MCF 10A (cell line): ENCODE measurements at regions not wholly inside any gene's neighbourhood (a gene's known extent, or its start where the extent isn't known, plus 50 kb on each side); places are given as distances from the start of the nearest gene placed in this dataset.

Source experiments
- BruUV-seq: library from RNA; stranded (reverse); fragments of 400-500 nt; replicated peaks from 2 replicates; lab custom pipeline; 2021; lab: Mats Ljungman, UMichigan
- CTCF ChIA-PET: fragments of 300-600 bp; sonication (Branson Sonifier 250); formaldehyde crosslinking; extraction: SDS; loops from one replicate; lab custom pipeline; 2021; ENCODE audit warnings: antibody characterized with exemption, inconsistent platforms; lab: Yijun Ruan, JAX
- POLR2A ChIA-PET: fragments of 300-600, 350-650 bp; sonication (Branson Sonifier 250); formaldehyde crosslinking; extraction: SDS; loops from one replicate; lab custom pipeline; 2020; ENCODE audit warnings: antibody characterized with exemption, inconsistent platforms; lab: Yijun Ruan, JAX
- DNase-seq: peaks from one replicate; pipeline ENCODE4 v3.0.0-alpha.2; 2018; ENCODE audit not compliant: unreplicated experiment
- H3K27ac Mint-ChIP-seq: one replicate; pipeline ENCODE4 v1.8.0; 2022; ENCODE audit warnings: mild to moderate bottlenecking, low read depth, mixed read lengths; ENCODE audit not compliant: unreplicated experiment
- H3K27me3 Mint-ChIP-seq: one replicate; pipeline ENCODE4 v1.8.0; 2022; ENCODE audit warnings: mixed read lengths; ENCODE audit not compliant: insufficient read depth, unreplicated experiment
- H3K36me3 Mint-ChIP-seq: one replicate; pipeline ENCODE4 v1.8.0; 2022; ENCODE audit warnings: mild to moderate bottlenecking, moderate library complexity, mixed read lengths; ENCODE audit not compliant: insufficient read depth, unreplicated experiment
- H3K4me1 Mint-ChIP-seq: one replicate; pipeline ENCODE4 v1.8.0; 2022; ENCODE audit warnings: mixed read lengths; ENCODE audit not compliant: insufficient read depth, unreplicated experiment
- H3K4me3 Mint-ChIP-seq: one replicate; pipeline ENCODE4 v1.8.0; 2022; ENCODE audit warnings: mild to moderate bottlenecking, moderate library complexity, mixed read lengths; ENCODE audit not compliant: unreplicated experiment
- H3K9me3 Mint-ChIP-seq: one replicate; pipeline ENCODE4 v1.8.0; 2022; ENCODE audit warnings: mixed read lengths; ENCODE audit not compliant: unreplicated experiment
- intact Hi-C: fragments of 100-400 bp; cut with micrococcal nuclease; formaldehyde crosslinking; loops from 2 replicates; pipeline ENCODE4 v1.14.1; 2022
- TF ChIP-seq, protein P1 (sequence below): fragments of 200-600 bp; IDR thresholded peaks from one replicate; pipeline ENCODE4 v1.8.0; 2022; ENCODE audit warnings: antibody characterized with exemption, mild to moderate bottlenecking; ENCODE audit not compliant: unreplicated experiment

- CTCF ChIA-PET: interaction anchor here (0.8 kb wide), 1 partner anchor 11 kb away, joined by 3 read pairs; no protein-coding TSS in a partner anchor
Observed at GRCh38 chr10:30762620-30763019, 133.1 kb upstream of the LYZL2 start.

GRCh38 chr10:30759423-30759822 is 129.9 kb upstream of the LYZL2 start:
- CTCF ChIA-PET: no interaction called here
- intact Hi-C loops: loop anchor here (10.0 kb wide), 1 partner anchor 735 kb away; no protein-coding TSS in a partner anchor
- H3K4me3 Mint-ChIP-seq: no peak overlapping the region
- no peaks in the 10 kb centered on the region for H3K36me3 Mint-ChIP-seq
- TF ChIP-seq, protein P1, sequence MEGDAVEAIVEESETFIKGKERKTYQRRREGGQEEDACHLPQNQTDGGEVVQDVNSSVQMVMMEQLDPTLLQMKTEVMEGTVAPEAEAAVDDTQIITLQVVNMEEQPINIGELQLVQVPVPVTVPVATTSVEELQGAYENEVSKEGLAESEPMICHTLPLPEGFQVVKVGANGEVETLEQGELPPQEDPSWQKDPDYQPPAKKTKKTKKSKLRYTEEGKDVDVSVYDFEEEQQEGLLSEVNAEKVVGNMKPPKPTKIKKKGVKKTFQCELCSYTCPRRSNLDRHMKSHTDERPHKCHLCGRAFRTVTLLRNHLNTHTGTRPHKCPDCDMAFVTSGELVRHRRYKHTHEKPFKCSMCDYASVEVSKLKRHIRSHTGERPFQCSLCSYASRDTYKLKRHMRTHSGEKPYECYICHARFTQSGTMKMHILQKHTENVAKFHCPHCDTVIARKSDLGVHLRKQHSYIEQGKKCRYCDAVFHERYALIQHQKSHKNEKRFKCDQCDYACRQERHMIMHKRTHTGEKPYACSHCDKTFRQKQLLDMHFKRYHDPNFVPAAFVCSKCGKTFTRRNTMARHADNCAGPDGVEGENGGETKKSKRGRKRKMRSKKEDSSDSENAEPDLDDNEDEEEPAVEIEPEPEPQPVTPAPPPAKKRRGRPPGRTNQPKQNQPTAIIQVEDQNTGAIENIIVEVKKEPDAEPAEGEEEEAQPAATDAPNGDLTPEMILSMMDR: no peak
- no peak overlapping the region for H3K27ac Mint-ChIP-seq
- H3K27me3 Mint-ChIP-seq: no peaks in the 10 kb centered on the region
- no TSS peak for BruUV-seq
- H3K4me1 Mint-ChIP-seq: no peaks in the 10 kb centered on the region
- no peaks in the 10 kb centered on the region for H3K9me3 Mint-ChIP-seq
- no peak for DNase-seq
- POLR2A ChIA-PET: no interaction called here

More at GRCh38 chr10:30762620-30763019, 133.1 kb upstream of the LYZL2 start:
- H3K4me1 Mint-ChIP-seq: no peaks in the 10 kb centered on the region
- no peak overlapping the region for H3K4me3 Mint-ChIP-seq
- TF ChIP-seq, protein P1: no peak
- H3K9me3 Mint-ChIP-seq: no peaks in the 10 kb centered on the region
- no peak overlapping the region for H3K27ac Mint-ChIP-seq
- intact Hi-C loops: no loop called here
- POLR2A ChIA-PET: no interaction called here
- no peaks in the 10 kb centered on the region for H3K36me3 Mint-ChIP-seq
- no peak for DNase-seq
- no TSS peak for BruUV-seq
- H3K27me3 Mint-ChIP-seq: no peaks in the 10 kb centered on the region

- H3K27ac Mint-ChIP-seq: no peak overlapping the region
- CTCF ChIA-PET: no interaction called here
- no peaks in the 10 kb centered on the region for H3K9me3 Mint-ChIP-seq
- DNase-seq: no peak
- H3K4me1 Mint-ChIP-seq: no peaks in the 10 kb centered on the region
- H3K4me3 Mint-ChIP-seq: no peak overlapping the region
- POLR2A ChIA-PET: no interaction called here
- intact Hi-C loops: loop anchor here (10.0 kb wide), 1 partner anchor 736 kb away; no protein-coding TSS in a partner anchor
- H3K36me3 Mint-ChIP-seq: no peaks in the 10 kb centered on the region
- no TSS peak for BruUV-seq
- no peaks in the 10 kb centered on the region for H3K27me3 Mint-ChIP-seq
- TF ChIP-seq, protein P1: no peak
Observed at GRCh38 chr10:30758338-30758737, 128.8 kb upstream of the LYZL2 start.

DNA sequence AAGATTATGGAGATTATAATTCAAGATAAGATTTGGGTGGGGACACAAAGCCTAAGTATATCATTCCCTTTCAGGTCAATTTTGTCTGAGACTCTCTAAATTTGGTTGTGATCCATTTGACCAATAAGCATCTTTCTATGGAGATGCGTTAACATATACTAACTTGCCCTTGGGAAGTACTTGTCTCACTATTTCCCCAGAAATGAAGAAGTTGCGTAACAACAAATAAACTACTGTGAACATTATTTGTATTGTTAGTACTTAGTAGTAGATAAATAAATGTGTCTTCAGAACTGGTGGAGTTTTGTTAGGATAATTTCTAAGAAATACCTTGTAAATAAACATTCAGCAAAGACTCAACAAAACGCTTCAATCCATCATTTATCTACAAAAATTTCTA is 127.3 kb upstream of the LYZL2 start:
- DNase-seq: no peak
- H3K27me3 Mint-ChIP-seq: no peaks in the 10 kb centered on the region
- no peaks in the 10 kb centered on the region for H3K9me3 Mint-ChIP-seq
- CTCF ChIA-PET: no interaction called here
- no peaks in the 10 kb centered on the region for H3K4me1 Mint-ChIP-seq
- no peak overlapping the region for H3K27ac Mint-ChIP-seq
- intact Hi-C loops: loop anchor here (10.0 kb wide), 1 partner anchor 738 kb away; no protein-coding TSS in a partner anchor
- no peaks in the 10 kb centered on the region for H3K36me3 Mint-ChIP-seq
- POLR2A ChIA-PET: no interaction called here
- H3K4me3 Mint-ChIP-seq: no peak overlapping the region
- no TSS peak for BruUV-seq
- TF ChIP-seq, protein P1: no peak
